GM12878 (cell line): ENCODE measurements at regions not wholly inside any gene's neighbourhood (a gene's known extent, or its start where the extent isn't known, plus 50 kb on each side); places are given as distances from the start of the nearest gene placed in this dataset.

ENCODE experiments used
- EP300 ChIP-seq, 2 experiments: fragments of 150-350 bp in 1 of 2; IDR thresholded peaks; 2 replicates each; pipeline ENCODE4 v1.6.1; 2011 to 2012; ENCODE audit warnings: low read depth in 2 of 2, low read length in 2 of 2, borderline replicate concordance in 1 of 2, improper control_type of control experiment in 1 of 2, inconsistent platforms in 1 of 2; ENCODE audit not compliant: control insufficient read depth in 1 of 2
- FOS ChIP-seq: IDR thresholded peaks from 3 replicates; pipeline ENCODE4 v1.6.1; 2011; ENCODE audit warnings: borderline replicate concordance; ENCODE audit not compliant: insufficient read length; ENCODE audit errors: extremely low read depth
- GABPA ChIP-seq: IDR thresholded peaks from 2 replicates; pipeline ENCODE4 v1.6.1; 2014; ENCODE audit warnings: antibody characterized with exemption, low read depth, mild to moderate bottlenecking, inconsistent platforms
- JUND ChIP-seq: IDR thresholded peaks from 2 replicates; pipeline ENCODE4 v1.6.1; 2012; ENCODE audit warnings: low read depth, mild to moderate bottlenecking, low read length, improper control_type of control experiment, moderate library complexity
- KLF5 ChIP-seq: fragments of 450-650 bp; IDR thresholded peaks from 2 replicates; pipeline ENCODE4 v1.6.1; 2014; ENCODE audit warnings: mild to moderate bottlenecking; ENCODE audit not compliant: partially characterized antibody
- POLR2A ChIP-seq: IDR thresholded peaks from 2 replicates; pipeline ENCODE4 v1.6.1; 2011; ENCODE audit warnings: low read depth, mild to moderate bottlenecking, low read length
- POLR2AphosphoS5 ChIP-seq: IDR thresholded peaks from 2 replicates; pipeline ENCODE4 v1.6.1; 2011; ENCODE audit warnings: mild to moderate bottlenecking, low read length, inconsistent platforms
- RAD21 ChIP-seq: IDR thresholded peaks from 2 replicates; pipeline ENCODE4 v1.6.1; 2011; ENCODE audit warnings: mild to moderate bottlenecking, low read depth, low read length, moderate library complexity; ENCODE audit not compliant: insufficient read depth
- SMAD1 ChIP-seq: fragments of 450-650 bp; IDR thresholded peaks from 2 replicates; pipeline ENCODE4 v1.6.1; 2018; ENCODE audit warnings: mild to moderate bottlenecking, low read depth; ENCODE audit not compliant: partially characterized antibody
- TF ChIP-seq, protein P1 (sequence below): fragments of 450-650 bp; IDR thresholded peaks from 2 replicates; pipeline ENCODE4 v1.6.1; 2016; ENCODE audit warnings: mild to moderate bottlenecking
- TF ChIP-seq, protein P2 (sequence below): fragments of 450-650 bp; formaldehyde crosslinking; IDR thresholded peaks from 2 replicates; pipeline ENCODE4 v1.4.0; 2022; ENCODE audit warnings: mild to moderate bottlenecking, moderate library complexity
- TF ChIP-seq, protein P3 (sequence below), 3 experiments: IDR thresholded peaks in 2 of 3; conservative IDR thresholded peaks in 1 of 3; 2 replicates each; pipeline ENCODE4 v1.5.1; 2011; ENCODE audit warnings: low read depth in 3 of 3, low read length in 3 of 3, mild to moderate bottlenecking in 3 of 3, control low read depth in 2 of 3, moderate library complexity in 2 of 3, inconsistent platforms in 1 of 3, mixed read lengths in 1 of 3; ENCODE audit not compliant: control insufficient read depth in 2 of 3, insufficient read depth in 1 of 3; ENCODE audit errors: extremely low read depth in 1 of 3
- TF ChIP-seq, protein P4 (sequence below): IDR thresholded peaks from 2 replicates; pipeline ENCODE4 v1.6.1; 2011; ENCODE audit warnings: borderline replicate concordance, low read depth, mild to moderate bottlenecking, moderate library complexity, low read length; ENCODE audit not compliant: insufficient read depth, poor library complexity, severe bottlenecking

DNA sequence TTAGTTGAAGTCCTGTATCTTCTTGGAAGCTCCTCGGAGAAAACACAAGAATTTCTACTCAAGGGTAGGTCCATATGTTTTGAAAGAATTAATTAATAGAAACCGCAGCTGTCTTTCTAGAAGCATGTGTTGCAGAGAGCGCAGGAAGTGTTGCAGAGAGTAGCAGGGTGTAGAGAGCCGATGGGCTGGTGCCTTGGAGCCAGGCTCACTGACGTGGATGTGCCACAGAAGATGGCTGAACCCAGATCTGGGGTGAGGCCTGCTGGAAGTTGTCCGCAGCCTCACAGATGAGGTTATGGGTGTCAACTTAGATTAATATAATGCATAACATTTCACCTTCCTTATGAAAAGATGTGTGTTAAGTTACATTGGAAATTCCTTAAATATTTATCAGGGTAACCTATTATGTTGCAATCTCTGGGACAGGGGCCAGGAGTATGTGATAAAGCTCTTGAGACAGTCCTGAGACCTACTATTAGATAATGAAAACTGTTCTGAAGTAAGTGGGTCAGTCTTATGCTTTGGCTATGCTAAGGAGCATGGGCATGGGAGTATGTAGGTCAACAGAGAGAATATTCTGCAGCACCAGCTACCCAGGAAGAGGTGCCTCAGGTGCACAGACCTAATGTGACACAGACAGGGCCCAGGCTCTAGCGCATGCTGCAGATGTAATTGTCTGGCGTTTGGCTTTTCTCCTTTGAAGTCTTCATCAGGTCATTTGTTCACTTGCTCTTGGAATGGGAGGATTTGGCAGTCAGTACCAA lies 973.3 kb downstream of the BCL11B start:
- TF ChIP-seq, protein P1, sequence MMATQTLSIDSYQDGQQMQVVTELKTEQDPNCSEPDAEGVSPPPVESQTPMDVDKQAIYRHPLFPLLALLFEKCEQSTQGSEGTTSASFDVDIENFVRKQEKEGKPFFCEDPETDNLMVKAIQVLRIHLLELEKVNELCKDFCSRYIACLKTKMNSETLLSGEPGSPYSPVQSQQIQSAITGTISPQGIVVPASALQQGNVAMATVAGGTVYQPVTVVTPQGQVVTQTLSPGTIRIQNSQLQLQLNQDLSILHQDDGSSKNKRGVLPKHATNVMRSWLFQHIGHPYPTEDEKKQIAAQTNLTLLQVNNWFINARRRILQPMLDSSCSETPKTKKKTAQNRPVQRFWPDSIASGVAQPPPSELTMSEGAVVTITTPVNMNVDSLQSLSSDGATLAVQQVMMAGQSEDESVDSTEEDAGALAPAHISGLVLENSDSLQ, result no peak
- TF ChIP-seq, protein P2, sequence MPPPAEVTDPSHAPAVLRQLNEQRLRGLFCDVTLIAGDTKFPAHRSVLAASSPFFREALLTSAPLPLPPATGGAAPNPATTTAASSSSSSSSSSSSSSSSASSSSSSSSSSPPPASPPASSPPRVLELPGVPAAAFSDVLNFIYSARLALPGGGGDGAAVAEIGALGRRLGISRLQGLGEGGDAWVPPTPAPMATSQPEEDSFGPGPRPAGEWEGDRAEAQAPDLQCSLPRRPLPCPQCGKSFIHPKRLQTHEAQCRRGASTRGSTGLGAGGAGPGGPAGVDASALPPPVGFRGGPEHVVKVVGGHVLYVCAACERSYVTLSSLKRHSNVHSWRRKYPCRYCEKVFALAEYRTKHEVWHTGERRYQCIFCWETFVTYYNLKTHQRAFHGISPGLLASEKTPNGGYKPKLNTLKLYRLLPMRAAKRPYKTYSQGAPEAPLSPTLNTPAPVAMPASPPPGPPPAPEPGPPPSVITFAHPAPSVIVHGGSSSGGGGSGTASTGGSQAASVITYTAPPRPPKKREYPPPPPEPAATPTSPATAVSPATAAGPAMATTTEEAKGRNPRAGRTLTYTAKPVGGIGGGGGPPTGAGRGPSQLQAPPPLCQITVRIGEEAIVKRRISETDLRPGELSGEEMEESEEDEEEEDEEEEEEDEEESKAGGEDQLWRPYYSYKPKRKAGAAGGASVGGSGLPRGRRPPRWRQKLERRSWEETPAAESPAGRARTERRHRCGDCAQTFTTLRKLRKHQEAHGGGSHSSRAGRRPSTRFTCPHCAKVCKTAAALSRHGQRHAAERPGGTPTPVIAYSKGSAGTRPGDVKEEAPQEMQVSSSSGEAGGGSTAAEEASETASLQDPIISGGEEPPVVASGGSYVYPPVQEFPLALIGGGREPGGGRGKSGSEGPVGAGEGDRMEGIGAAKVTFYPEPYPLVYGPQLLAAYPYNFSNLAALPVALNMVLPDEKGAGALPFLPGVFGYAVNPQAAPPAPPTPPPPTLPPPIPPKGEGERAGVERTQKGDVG (CRISPR knock-in tag), result no peak
- TF ChIP-seq POLR2A (no peak), GABPA (no peak), KLF5 (no peak), RAD21 (no peak), EP300 (IDR thresholded peaks at IDR 0.05; ENCODE audit: borderline replicate concordance in 1 of 2, control insufficient read depth in 1 of 2, low read depth in 2 of 2, low read length in 2 of 2) (no peak), SMAD1 (no peak), JUND (no peak), POLR2AphosphoS5 (no peak), FOS (no peak)
- TF ChIP-seq, protein P3, sequence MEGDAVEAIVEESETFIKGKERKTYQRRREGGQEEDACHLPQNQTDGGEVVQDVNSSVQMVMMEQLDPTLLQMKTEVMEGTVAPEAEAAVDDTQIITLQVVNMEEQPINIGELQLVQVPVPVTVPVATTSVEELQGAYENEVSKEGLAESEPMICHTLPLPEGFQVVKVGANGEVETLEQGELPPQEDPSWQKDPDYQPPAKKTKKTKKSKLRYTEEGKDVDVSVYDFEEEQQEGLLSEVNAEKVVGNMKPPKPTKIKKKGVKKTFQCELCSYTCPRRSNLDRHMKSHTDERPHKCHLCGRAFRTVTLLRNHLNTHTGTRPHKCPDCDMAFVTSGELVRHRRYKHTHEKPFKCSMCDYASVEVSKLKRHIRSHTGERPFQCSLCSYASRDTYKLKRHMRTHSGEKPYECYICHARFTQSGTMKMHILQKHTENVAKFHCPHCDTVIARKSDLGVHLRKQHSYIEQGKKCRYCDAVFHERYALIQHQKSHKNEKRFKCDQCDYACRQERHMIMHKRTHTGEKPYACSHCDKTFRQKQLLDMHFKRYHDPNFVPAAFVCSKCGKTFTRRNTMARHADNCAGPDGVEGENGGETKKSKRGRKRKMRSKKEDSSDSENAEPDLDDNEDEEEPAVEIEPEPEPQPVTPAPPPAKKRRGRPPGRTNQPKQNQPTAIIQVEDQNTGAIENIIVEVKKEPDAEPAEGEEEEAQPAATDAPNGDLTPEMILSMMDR (IDR thresholded peaks at IDR 0.05 in 2 of 3, conservative IDR thresholded peaks at IDR 0.05 in 1 of 3; ENCODE audit: control insufficient read depth in 2 of 3, extremely low read depth in 1 of 3, insufficient read depth in 1 of 3, low read depth in 3 of 3, low read length in 3 of 3), result no peak
- TF ChIP-seq, protein P4, sequence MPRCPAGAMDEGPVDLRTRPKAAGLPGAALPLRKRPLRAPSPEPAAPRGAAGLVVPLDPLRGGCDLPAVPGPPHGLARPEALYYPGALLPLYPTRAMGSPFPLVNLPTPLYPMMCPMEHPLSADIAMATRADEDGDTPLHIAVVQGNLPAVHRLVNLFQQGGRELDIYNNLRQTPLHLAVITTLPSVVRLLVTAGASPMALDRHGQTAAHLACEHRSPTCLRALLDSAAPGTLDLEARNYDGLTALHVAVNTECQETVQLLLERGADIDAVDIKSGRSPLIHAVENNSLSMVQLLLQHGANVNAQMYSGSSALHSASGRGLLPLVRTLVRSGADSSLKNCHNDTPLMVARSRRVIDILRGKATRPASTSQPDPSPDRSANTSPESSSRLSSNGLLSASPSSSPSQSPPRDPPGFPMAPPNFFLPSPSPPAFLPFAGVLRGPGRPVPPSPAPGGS, result no peak
